IPS-NIHi11 (cell line): ENCODE measurements at regions not wholly inside any gene's neighbourhood (a gene's known extent, or its start where the extent isn't known, plus 50 kb on each side); places are given as distances from the start of the nearest gene placed in this dataset.

Experiments used
- DNase-seq: peaks from one replicate; pipeline ENCODE4 v3.0.0; 2012; ENCODE audit warnings: mixed read lengths, low spot score

GRCh38 chr5:77157732-77158532, 52.5 kb upstream of the PDE8B start:
- DNase-seq = no peak

- DNase-seq = no peak
These were observed 54.1 kb upstream of the PDE8B start for GRCh38 chr5:77156379-77156778.

GRCh38 chr5:77155179-77155785, 55.2 kb upstream of the PDE8B start:
- DNase-seq = no peak

- no peak for DNase-seq
These were observed 58.0 kb upstream of the PDE8B start for GRCh38 chr5:77152441-77152840.

DNA sequence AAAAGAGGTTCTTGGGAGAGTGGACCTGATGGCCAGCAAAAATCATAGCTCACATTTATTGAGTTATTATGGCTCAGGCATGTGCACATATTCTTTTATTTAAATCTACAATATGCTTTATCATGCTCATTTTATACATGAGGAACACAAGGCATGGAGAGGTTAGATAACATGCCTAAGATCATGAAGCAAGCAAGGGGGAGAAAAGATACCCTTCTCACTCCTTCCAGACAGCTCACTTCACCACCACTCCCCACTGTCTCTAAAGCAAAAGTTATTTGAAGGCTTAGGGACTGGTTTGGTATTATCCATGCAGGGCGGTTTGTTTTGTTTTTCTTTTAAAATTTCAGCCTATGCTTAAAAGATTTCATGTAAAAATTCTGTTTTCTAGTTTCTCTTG, 59.0 kb upstream of the PDE8B start:
- no peak for DNase-seq

DNA sequence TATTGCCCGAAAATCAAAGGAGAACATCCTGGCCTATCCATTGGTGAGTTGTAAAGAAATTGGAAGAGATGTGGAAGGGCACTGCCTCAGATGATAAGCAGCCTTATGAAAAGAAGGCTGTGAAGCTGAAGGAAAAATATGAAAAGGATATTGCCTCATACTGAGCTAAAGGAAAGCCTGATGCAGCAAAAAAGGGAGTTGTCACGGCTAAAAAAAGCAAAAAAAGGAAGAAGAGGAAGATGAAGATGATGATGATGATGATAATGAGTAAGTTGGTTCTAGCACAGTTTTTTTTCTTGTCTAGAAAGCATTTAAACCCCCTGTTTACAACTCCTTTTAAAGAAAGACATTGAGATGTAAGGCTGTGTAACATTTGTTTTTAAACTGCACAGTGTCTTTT, 59.8 kb upstream of the ZBED3 start:
- DNase-seq = no peak

DNA sequence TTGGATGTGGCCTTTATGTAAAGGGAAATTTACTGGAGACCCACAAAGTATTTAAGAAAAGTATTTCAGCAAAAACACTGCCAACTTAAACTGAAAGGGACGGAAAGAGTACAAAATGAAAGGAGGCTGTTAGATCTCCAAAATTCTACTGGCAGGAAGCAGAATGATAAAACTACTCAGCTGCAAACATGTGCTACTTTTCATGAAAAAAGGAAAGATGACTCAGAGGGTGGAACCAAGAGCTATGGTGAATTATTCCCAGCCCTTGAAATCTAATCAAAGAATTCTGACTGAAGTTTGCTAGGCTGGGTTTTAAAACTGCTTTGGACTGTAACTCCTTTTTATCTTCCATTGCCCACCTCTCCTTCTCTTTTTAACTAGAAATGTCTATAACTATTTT, 58.6 kb upstream of the ZBED3 start:
- DNase-seq = no peak

DNA sequence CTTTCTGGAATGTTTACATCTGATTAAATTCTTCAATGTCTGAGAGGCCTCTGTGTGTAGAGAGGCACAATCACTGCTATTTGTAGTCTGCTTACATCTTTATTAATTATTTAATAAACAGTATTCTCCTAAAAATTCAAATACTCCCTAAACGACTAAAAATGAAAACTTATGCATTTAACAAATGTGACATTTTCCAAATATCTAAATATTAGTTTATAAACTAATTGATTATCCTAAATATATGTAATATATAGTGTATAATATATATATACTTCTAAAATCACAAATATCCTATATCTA, 57.7 kb upstream of the ZBED3 start:
- no peak for DNase-seq

DNA sequence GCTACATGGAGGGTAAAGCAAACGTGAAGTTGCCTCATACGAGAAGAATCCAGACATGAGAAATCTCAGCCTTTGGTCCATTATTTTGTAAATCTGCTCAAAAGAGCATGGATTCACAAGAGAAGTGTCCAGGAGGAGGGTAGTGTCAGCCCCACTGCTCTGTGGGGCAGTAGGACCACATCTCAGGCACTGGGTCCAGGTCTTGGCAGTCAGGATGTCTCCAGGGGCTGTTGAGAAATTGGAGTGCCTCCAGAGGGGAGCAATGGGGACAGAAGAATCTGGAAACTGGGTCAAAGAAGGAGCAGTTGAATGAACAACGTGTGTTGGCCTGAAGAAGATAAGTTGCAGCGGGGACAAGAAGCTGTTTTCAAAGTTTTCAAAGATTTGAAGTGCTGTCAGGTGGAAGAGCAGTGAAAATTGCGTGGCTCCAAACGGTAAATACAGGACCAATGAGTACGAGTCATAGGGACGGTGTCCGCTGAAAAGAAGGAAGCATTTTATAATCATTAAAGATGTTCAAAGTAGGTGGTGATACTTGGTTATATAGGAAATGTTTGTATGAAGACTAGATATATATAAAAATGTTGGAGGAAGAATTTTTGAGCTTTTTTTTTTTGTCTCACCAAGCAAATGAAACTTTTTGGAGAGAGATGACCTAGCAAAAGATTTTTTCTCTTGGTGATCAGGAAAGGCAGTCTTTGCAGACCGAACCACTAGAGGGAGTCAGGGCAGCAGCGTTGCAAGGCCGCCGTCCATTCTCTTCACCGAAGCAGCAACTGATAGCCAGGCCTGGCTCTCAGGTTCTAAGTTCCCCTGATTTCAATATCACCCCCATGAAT, 57.1 kb upstream of the ZBED3 start:
- DNase-seq = peak; percentile 70

DNA sequence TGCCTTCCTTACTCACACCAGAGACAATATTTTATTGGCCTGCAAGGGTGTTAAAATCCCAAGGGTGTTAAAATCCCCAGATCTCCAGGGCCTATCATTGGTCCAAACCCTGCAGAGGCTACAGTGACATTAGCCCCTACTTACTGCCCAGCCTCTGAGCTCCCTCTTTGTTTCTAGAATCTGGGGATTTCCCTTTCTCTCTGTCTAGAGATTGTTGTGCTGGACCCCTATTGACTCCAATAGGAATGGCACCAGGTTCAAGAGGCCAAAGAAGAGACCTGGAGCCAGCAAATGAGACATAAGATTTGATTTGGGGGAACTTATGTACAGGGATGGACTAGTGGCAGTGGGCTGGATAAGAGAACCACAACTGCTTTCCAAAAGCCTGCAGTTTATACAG, 53.3 kb upstream of the ZBED3 start:
- DNase-seq = no peak

DNA sequence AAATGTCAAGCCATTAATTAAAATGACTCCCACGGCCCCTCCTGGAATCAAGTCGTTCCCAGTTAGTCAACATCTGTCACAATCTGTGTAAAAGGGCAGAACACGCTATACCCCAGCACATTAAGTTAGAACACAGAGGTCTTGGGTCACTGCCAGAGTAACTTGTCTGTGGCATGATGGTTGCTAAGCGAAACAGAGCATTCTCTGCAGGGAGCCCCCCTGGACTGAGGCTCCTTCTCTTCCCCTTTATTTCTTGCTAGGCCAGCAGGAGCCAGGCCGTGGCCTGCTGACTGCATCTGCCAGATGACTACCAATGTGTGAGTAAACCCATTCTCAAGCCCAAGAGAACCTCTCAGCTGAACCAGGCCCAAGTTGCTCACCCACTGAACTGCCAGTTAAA, 51.9 kb upstream of the ZBED3 start:
- DNase-seq = peak; percentile 14
